H1 (cell line): ENCODE measurements at regions not wholly inside any gene's neighbourhood (a gene's known extent, or its start where the extent isn't known, plus 50 kb on each side); places are given as distances from the start of the nearest gene placed in this dataset.

Source experiments
- CTCF ChIA-PET: fragments of 300-600 bp; sonication (Branson Sonifier 250); formaldehyde crosslinking; loops from one replicate; lab custom pipeline; 2021; ENCODE audit not compliant: partially characterized antibody; lab: Charles Lee
- POLR2A ChIA-PET: fragments of 300-600 bp; sonication (Branson Sonifier 250); formaldehyde crosslinking; loops from one replicate; lab custom pipeline; 2021; ENCODE audit warnings: inconsistent platforms; ENCODE audit not compliant: partially characterized antibody; lab: Charles Lee
- DNase-seq, 2 experiments: peaks; one replicate each; pipeline versions ENCODE4 v3.0.0 to v3.0.0-alpha.2; 2010 to 2022; ENCODE audit warnings: low spot score in 2 of 2, low read depth in 1 of 2, mixed read lengths in 1 of 2
- FAIRE-seq: peaks from 2 replicates; lab custom pipeline; 2011; peaks lifted over from hg19 to GRCh38; lab: Jason Lieb, UNC
- H2AFZ ChIP-seq: 2 replicates; pipeline ENCODE4 v1.8.1; 2012; ENCODE audit warnings: low read length, inconsistent platforms
- H2AK5ac ChIP-seq: 2 replicates; pipeline ENCODE4 v1.6.1; 2013; ENCODE audit warnings: low read depth, low read length
- H2BK120ac ChIP-seq: replicated peaks from 2 replicates; pipeline ENCODE3; 2013; ENCODE audit warnings: low read depth, low read length, inconsistent platforms
- H2BK12ac ChIP-seq: 2 replicates; pipeline ENCODE4 v1.6.1; 2013; ENCODE audit warnings: low read depth, low read length
- H2BK15ac ChIP-seq: 2 replicates; pipeline ENCODE4 v1.6.1; 2013; ENCODE audit warnings: low read length
- H2BK20ac ChIP-seq: 2 replicates; pipeline ENCODE4 v1.6.1; 2013; ENCODE audit warnings: low read length
- H2BK5ac ChIP-seq: 2 replicates; pipeline ENCODE4 v1.6.1; 2013; ENCODE audit warnings: low read depth, low read length
- H3K14ac ChIP-seq: 2 replicates; pipeline ENCODE4 v1.6.1; 2013; ENCODE audit warnings: inconsistent platforms; ENCODE audit not compliant: insufficient read length
- H3K18ac ChIP-seq: 2 replicates; pipeline ENCODE4 v1.6.1; 2013; ENCODE audit warnings: low read length; ENCODE audit errors: extremely low read depth
- H3K23ac ChIP-seq: 2 replicates; pipeline ENCODE4 v1.6.1; 2013; ENCODE audit warnings: inconsistent platforms; ENCODE audit not compliant: insufficient read length
- H3K23me2 ChIP-seq: 2 replicates; pipeline ENCODE4 v1.6.1; 2013; ENCODE audit warnings: low read depth, low read length
- H3K27ac ChIP-seq: 2 replicates; pipeline ENCODE4 v1.6.1; 2011; ENCODE audit warnings: low read depth, low read length, inconsistent platforms
- H3K27me3 ChIP-seq, 4 experiments: replicated peaks in 1 of 4; 1 replicate in 1 of 4; 2 replicates in 3 of 4; pipeline versions ENCODE4 v1.6.1 to v1.8.1; 2011 to 2013; ENCODE audit warnings: low read length in 3 of 4, mild to moderate bottlenecking in 3 of 4, inconsistent platforms in 2 of 4, mixed read lengths in 2 of 4, moderate library complexity in 1 of 4; ENCODE audit not compliant: control insufficient read depth in 3 of 4, insufficient read depth in 3 of 4; ENCODE audit errors: extremely low read depth in 1 of 4
- H3K36me3 ChIP-seq, 4 experiments: 2 replicates each; pipeline versions ENCODE4 v1.6.1 to v1.8.1; 2011 to 2013; ENCODE audit warnings: mild to moderate bottlenecking in 4 of 4, low read length in 3 of 4, moderate library complexity in 2 of 4, control low read depth in 1 of 4, inconsistent platforms in 1 of 4; ENCODE audit not compliant: insufficient read depth in 4 of 4, control insufficient read depth in 2 of 4
- H3K4ac ChIP-seq: replicated peaks from 2 replicates; pipeline ENCODE3; 2013; ENCODE audit warnings: low read length, low read depth, mixed read lengths, inconsistent platforms; ENCODE audit not compliant: insufficient read length
- H3K4me1 ChIP-seq, 4 experiments: replicated peaks in 1 of 4; 1 replicate in 1 of 4; 2 replicates in 3 of 4; pipeline versions ENCODE4 v1.6.1 to v1.8.1; 2011 to 2013; ENCODE audit warnings: low read length in 3 of 4, inconsistent platforms in 2 of 4, mixed read lengths in 1 of 4; ENCODE audit not compliant: insufficient read depth in 4 of 4, control insufficient read depth in 3 of 4
- H3K4me2 ChIP-seq, 2 experiments: 2 replicates each; pipeline versions ENCODE4 v1.6.1 to v1.8.1; 2011 to 2013; ENCODE audit warnings: low read depth in 2 of 2, low read length in 2 of 2, control low read depth in 1 of 2, inconsistent platforms in 1 of 2, mild to moderate bottlenecking in 1 of 2; ENCODE audit not compliant: insufficient read depth in 1 of 2
- H3K4me3 ChIP-seq, 4 experiments: fragments of 200-600, 300-600 bp in 1 of 4; sonication (generic), shearing (Covaris generic), sonication (Bioruptor Twin) in 1 of 4; 2 replicates each; pipeline versions ENCODE4 v1.5.1 to v1.8.1; 2011 to 2016; ENCODE audit warnings: low read length in 4 of 4, low read depth in 3 of 4, control low read depth in 2 of 4, inconsistent platforms in 2 of 4, mild to moderate bottlenecking in 2 of 4, mixed read lengths in 1 of 4, moderate library complexity in 1 of 4; ENCODE audit not compliant: insufficient read depth in 2 of 4; ENCODE audit errors: extremely low read depth in 1 of 4
- H3K56ac ChIP-seq: replicated peaks from 2 replicates; pipeline ENCODE3; 2013; ENCODE audit warnings: low read depth, mild to moderate bottlenecking, mixed read lengths, low read length, inconsistent platforms; ENCODE audit not compliant: insufficient read length
- H3K79me1 ChIP-seq: 2 replicates; pipeline ENCODE4 v1.6.1; 2013; ENCODE audit warnings: low read depth, low read length, control low read depth
- H3K79me2 ChIP-seq, 2 experiments: 2 replicates each; pipeline versions ENCODE4 v1.6.1 to v1.8.1; 2012 to 2013; ENCODE audit warnings: low read length in 2 of 2, mild to moderate bottlenecking in 2 of 2, inconsistent platforms in 1 of 2; ENCODE audit not compliant: insufficient read depth in 2 of 2, control insufficient read depth in 1 of 2
- H3K9ac ChIP-seq, 4 experiments: replicated peaks in 1 of 4; 1 replicate in 1 of 4; 2 replicates in 3 of 4; pipeline versions ENCODE4 v1.6.1 to v1.8.1; 2011 to 2013; ENCODE audit warnings: low read depth in 3 of 4, low read length in 3 of 4, control low read depth in 2 of 4, mild to moderate bottlenecking in 2 of 4, moderate library complexity in 2 of 4, inconsistent platforms in 1 of 4; ENCODE audit errors: extremely low read depth in 1 of 4
- H3K9me3 ChIP-seq, 2 experiments: 2 replicates each; pipeline versions ENCODE4 v1.6.1 to v1.8.1; 2012 to 2013; ENCODE audit warnings: mild to moderate bottlenecking in 2 of 2, moderate library complexity in 2 of 2, control low read depth in 1 of 2, inconsistent platforms in 1 of 2, low read depth in 1 of 2, low read length in 1 of 2, mixed read lengths in 1 of 2; ENCODE audit not compliant: insufficient read depth in 2 of 2
- H4K20me1 ChIP-seq, 2 experiments: replicated peaks in 1 of 2; 2 replicates each; pipeline versions ENCODE3 to v1.8.1; 2011 to 2013; ENCODE audit warnings: inconsistent platforms in 2 of 2, low read length in 2 of 2, mild to moderate bottlenecking in 1 of 2; ENCODE audit not compliant: insufficient read depth in 2 of 2, control insufficient read depth in 1 of 2
- H4K5ac ChIP-seq: 2 replicates; pipeline ENCODE4 v1.6.1; 2013; ENCODE audit warnings: low read length, low read depth, mixed read lengths, inconsistent platforms; ENCODE audit not compliant: insufficient read length
- H4K8ac ChIP-seq: 2 replicates; pipeline ENCODE4 v1.8.0; 2013; ENCODE audit warnings: mild to moderate bottlenecking, moderate library complexity, low read length, inconsistent platforms; ENCODE audit not compliant: insufficient read depth; ENCODE audit errors: extremely low read depth
- H4K91ac ChIP-seq: replicated peaks from 2 replicates; pipeline ENCODE3; 2013; ENCODE audit warnings: low read length, mixed read lengths, inconsistent platforms; ENCODE audit not compliant: insufficient read length
- CHD2 ChIP-seq: IDR thresholded peaks from 2 replicates; pipeline ENCODE4 v1.6.1; 2012; ENCODE audit warnings: low read length, improper control_type of control experiment
- KDM4A ChIP-seq: IDR thresholded peaks from one replicate; pipeline ENCODE4 v1.7.1; 2012; ENCODE audit warnings: low read depth, mild to moderate bottlenecking, moderate library complexity, low read length, inconsistent platforms; ENCODE audit not compliant: severe bottlenecking
- SP2 ChIP-seq: IDR thresholded peaks from 2 replicates; pipeline ENCODE4 v1.6.1; 2012; ENCODE audit warnings: mild to moderate bottlenecking, low read length, inconsistent platforms
- TCF12 ChIP-seq: IDR thresholded peaks from 2 replicates; pipeline ENCODE4 v1.6.1; 2011; ENCODE audit warnings: low read depth, mild to moderate bottlenecking, low read length
- WGBS, 2 experiments: shearing (Covaris generic) in 1 of 2; methylation state at CpG; one replicate each; pipeline versions ENCODE4 v1.1.6 to v1.1.7; 2013 to 2015; ENCODE audit warnings: low lambda C conversion rate in 2 of 2, mixed read lengths in 2 of 2, inconsistent platforms in 1 of 2, low coverage in 1 of 2, missing lambda C conversion rate in 1 of 2; ENCODE audit not compliant: insufficient replicate concordance in 2 of 2, insufficient coverage in 1 of 2, insufficient read length in 1 of 2; ENCODE audit errors: extremely low coverage in 1 of 2, missing lambda C conversion rate in 1 of 2; 5-methylcytosine and 5-hydroxymethylcytosine counted together

- TF ChIP-seq CHD2 = no peak
- no peak for TF ChIP-seq KDM4A
- no peak for TF ChIP-seq TCF12
- TF ChIP-seq SP2 = no peak
- H2BK12ac ChIP-seq = no peak overlapping the region
- H4K8ac ChIP-seq = no peak overlapping the region
- no peak for FAIRE-seq
- no peak overlapping the region for H2BK20ac ChIP-seq
- H3K14ac ChIP-seq = no peak overlapping the region
- no peak overlapping the region for H2AK5ac ChIP-seq
- H2BK120ac ChIP-seq = no peak overlapping the region
- H2BK5ac ChIP-seq = no peak overlapping the region
- H3K9me3 ChIP-seq = no peaks in the 10 kb centered on the region; a peak in 1 of 4 replicates
- H4K91ac ChIP-seq = no peak overlapping the region
- H3K56ac ChIP-seq = no peak overlapping the region
- no peaks in the 10 kb centered on the region for H3K27me3 ChIP-seq
- peaks cover 0 to 7% (median 0%) of the 10 kb centered on the region in 4 experiments; a peak in 3 of 7 replicates for H3K4me1 ChIP-seq
- peaks cover 6% of the 10 kb centered on the region; the same call in 1 of the 2 replicates for H3K79me1 ChIP-seq
- no peak overlapping the region for H3K23ac ChIP-seq
- DNase-seq = no peak
- H3K18ac ChIP-seq = no peak overlapping the region
- WGBS, 2 experiments = 98% methylated on average over 4 of the region's 4 CpGs; no CpG with 5 or more reads in 1 of the 2 experiments
- no peak overlapping the region for H3K4me2 ChIP-seq
- H3K79me2 ChIP-seq = peaks cover 0 to 31% of the 10 kb centered on the region in 2 experiments; a peak in 2 of 4 replicates
- peaks cover 0 to 11% (median 0%) of the 10 kb centered on the region in 4 experiments; a peak in 2 of 8 replicates for H3K36me3 ChIP-seq
- no peak overlapping the region for H3K9ac ChIP-seq
- no peaks in the 10 kb centered on the region for H4K20me1 ChIP-seq
- no peaks in the 10 kb centered on the region for H3K23me2 ChIP-seq
- no peak overlapping the region for H4K5ac ChIP-seq
- H3K27ac ChIP-seq = no peak overlapping the region
- H2BK15ac ChIP-seq = no peak overlapping the region
- POLR2A ChIA-PET = no interaction called here
- no peak overlapping the region for H2AFZ ChIP-seq
- CTCF ChIA-PET = interaction anchor here (0.6 kb wide), 1 partner anchor 264 kb away, joined by 3 read pairs; no protein-coding TSS in a partner anchor
- no peak overlapping the region for H3K4ac ChIP-seq
- H3K4me3 ChIP-seq = no peak overlapping the region
Observed at GRCh38 chr14:89501381-89501780, 84.3 kb upstream of the FOXN3 start.
